Osteocyte (in vitro differentiated cells): ENCODE measurements at regions not wholly inside any gene's neighbourhood (a gene's known extent, or its start where the extent isn't known, plus 50 kb on each side); places are given as distances from the start of the nearest gene placed in this dataset.

Source experiments
- DNase-seq: peaks from one replicate; pipeline ENCODE4 v3.0.0; 2021; ENCODE audit warnings: mixed read lengths; ENCODE audit not compliant: unreplicated experiment; ENCODE audit errors: extremely low spot score
- H3K27ac Mint-ChIP-seq: one replicate; pipeline ENCODE4 v1.8.0; 2021; ENCODE audit warnings: mild to moderate bottlenecking, mixed read lengths; ENCODE audit not compliant: unreplicated experiment
- H3K27me3 Mint-ChIP-seq: one replicate; pipeline ENCODE4 v1.8.0; 2021; ENCODE audit warnings: mixed read lengths; ENCODE audit not compliant: unreplicated experiment
- H3K36me3 Mint-ChIP-seq: one replicate; pipeline ENCODE4 v1.8.0; 2021; ENCODE audit warnings: mixed read lengths; ENCODE audit not compliant: unreplicated experiment
- H3K4me1 Mint-ChIP-seq: one replicate; pipeline ENCODE4 v1.8.0; 2021; ENCODE audit warnings: mixed read lengths; ENCODE audit not compliant: unreplicated experiment
- H3K4me3 Mint-ChIP-seq: one replicate; pipeline ENCODE4 v1.8.0; 2021; ENCODE audit warnings: mild to moderate bottlenecking, moderate library complexity, mixed read lengths; ENCODE audit not compliant: unreplicated experiment
- H3K9me3 Mint-ChIP-seq: one replicate; pipeline ENCODE4 v1.8.0; 2021; ENCODE audit warnings: mixed read lengths; ENCODE audit not compliant: unreplicated experiment
- TF ChIP-seq, protein P1 (sequence below): fragments of 200-600 bp; sonication (generic); IDR thresholded peaks from 2 replicates; pipeline ENCODE4 v1.5.0; 2021; ENCODE audit warnings: antibody characterized with exemption, mild to moderate bottlenecking, moderate library complexity

GRCh38 chr11:23111527-23111926 is 251.3 kb upstream of the CCDC179 start:
- H3K9me3 Mint-ChIP-seq, result peaks cover 1% of the 10 kb centered on the region
- no peaks in the 10 kb centered on the region for H3K36me3 Mint-ChIP-seq
- no peak overlapping the region for H3K27ac Mint-ChIP-seq
- DNase-seq, result no peak
- H3K4me1 Mint-ChIP-seq, result peaks cover 9% of the 10 kb centered on the region
- TF ChIP-seq, protein P1, sequence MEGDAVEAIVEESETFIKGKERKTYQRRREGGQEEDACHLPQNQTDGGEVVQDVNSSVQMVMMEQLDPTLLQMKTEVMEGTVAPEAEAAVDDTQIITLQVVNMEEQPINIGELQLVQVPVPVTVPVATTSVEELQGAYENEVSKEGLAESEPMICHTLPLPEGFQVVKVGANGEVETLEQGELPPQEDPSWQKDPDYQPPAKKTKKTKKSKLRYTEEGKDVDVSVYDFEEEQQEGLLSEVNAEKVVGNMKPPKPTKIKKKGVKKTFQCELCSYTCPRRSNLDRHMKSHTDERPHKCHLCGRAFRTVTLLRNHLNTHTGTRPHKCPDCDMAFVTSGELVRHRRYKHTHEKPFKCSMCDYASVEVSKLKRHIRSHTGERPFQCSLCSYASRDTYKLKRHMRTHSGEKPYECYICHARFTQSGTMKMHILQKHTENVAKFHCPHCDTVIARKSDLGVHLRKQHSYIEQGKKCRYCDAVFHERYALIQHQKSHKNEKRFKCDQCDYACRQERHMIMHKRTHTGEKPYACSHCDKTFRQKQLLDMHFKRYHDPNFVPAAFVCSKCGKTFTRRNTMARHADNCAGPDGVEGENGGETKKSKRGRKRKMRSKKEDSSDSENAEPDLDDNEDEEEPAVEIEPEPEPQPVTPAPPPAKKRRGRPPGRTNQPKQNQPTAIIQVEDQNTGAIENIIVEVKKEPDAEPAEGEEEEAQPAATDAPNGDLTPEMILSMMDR, result no peak
- no peak overlapping the region for H3K4me3 Mint-ChIP-seq
- H3K27me3 Mint-ChIP-seq, result peaks cover 13% of the 10 kb centered on the region

GRCh38 chr11:23112390-23112789 is 252.1 kb upstream of the CCDC179 start:
- H3K36me3 Mint-ChIP-seq, result peaks cover 3% of the 10 kb centered on the region

DNA sequence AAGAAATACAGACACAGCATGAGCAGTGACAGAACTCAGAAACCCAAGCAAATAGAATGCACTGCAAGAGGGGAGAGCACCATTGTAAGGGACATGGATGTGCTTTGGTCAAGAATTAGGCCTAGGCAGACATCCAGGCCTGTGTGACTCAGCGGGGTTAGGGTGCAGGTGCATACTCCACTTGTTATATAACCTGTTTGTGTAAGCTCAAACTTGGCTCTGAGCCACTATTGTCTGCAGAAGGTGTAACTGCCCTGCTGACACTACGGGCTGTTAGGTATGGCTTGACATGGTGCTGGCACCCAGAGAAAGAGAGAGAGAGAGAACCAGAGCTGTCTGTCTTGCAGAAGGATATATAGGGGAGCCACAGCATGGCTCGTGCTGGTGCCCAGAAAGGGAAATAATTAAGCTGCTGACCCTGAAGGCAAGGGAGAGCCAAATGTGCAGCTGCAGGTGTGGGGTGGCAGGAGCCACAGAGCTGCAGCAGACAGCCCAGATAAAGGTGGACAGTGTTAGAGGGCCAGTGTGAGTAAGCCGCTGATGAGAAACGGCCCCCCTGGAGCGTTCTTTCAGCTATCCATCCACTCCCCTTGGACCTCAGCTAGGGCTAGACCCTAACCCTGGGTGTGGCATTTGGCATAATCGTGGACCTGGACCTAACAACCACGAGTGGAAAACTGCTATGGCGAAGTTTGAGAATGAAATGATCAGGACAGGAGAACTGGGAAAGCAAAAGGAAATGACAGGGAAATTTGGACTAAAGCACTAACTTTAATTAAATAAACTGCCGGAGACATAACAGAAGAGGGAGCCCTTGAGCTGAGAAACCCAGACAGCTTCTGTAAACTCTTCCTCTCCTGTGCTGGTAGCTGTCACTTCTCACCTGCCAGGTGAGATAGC is 253.0 kb upstream of the CCDC179 start:
- DNase-seq, result no peak
- Mint-ChIP-seq H3K27me3 (peaks cover 12% of the 10 kb centered on the region), H3K27ac (no peak overlapping the region), H3K36me3 (peaks cover 3% of the 10 kb centered on the region), H3K4me3 (peak overlapping the region; percentile 38), H3K9me3 (peaks cover 6% of the 10 kb centered on the region), H3K4me1 (peaks cover 9% of the 10 kb centered on the region)
- TF ChIP-seq, protein P1, result peak; percentile 83

More at GRCh38 chr11:23112390-23112789, 252.1 kb upstream of the CCDC179 start:
- H3K9me3 Mint-ChIP-seq, result peaks cover 6% of the 10 kb centered on the region
- no peak overlapping the region for H3K27ac Mint-ChIP-seq
- TF ChIP-seq, protein P1, result no peak
- H3K4me1 Mint-ChIP-seq, result peaks cover 9% of the 10 kb centered on the region
- no peak overlapping the region for H3K4me3 Mint-ChIP-seq
- peaks cover 13% of the 10 kb centered on the region for H3K27me3 Mint-ChIP-seq
- DNase-seq, result no peak

- Mint-ChIP-seq H3K27me3 (peaks cover 11% of the 10 kb centered on the region), H3K27ac (no peak overlapping the region), H3K9me3 (peaks cover 6% of the 10 kb centered on the region), H3K36me3 (peaks cover 3% of the 10 kb centered on the region), H3K4me3 (no peak overlapping the region), H3K4me1 (peaks cover 9% of the 10 kb centered on the region)
- DNase-seq, result no peak
- TF ChIP-seq, protein P1, result no peak
These were observed 253.6 kb upstream of the CCDC179 start for GRCh38 chr11:23113887-23114216.

DNA sequence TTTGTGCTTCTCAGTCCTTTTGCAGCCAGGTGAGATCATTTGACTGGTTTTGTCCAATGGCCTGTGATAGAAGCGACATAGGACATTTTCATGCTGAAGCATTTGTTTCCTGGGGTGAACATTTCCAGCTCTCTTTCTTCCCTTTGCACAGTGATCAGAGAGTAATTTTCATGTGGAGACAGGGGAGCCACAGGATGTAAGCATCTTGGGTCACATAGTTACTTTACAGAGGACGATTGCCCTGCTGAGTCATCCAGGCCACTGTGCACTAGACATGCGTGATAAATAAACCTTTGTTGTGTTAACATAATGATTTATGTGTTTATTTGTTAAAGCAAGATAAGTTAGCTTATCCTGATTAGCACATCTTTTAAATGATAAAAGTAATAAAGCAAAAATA is 263.5 kb upstream of the CCDC179 start:
- TF ChIP-seq, protein P1, result no peak
- peaks cover 3% of the 10 kb centered on the region for H3K4me1 Mint-ChIP-seq
- no peak for DNase-seq
- no peak overlapping the region for H3K27ac Mint-ChIP-seq
- no peaks in the 10 kb centered on the region for H3K36me3 Mint-ChIP-seq
- no peaks in the 10 kb centered on the region for H3K27me3 Mint-ChIP-seq
- H3K9me3 Mint-ChIP-seq, result peaks cover 5% of the 10 kb centered on the region
- H3K4me3 Mint-ChIP-seq, result no peak overlapping the region
